ENCODE measurements at regions not wholly inside any gene's neighbourhood (a gene's known extent, or its start where the extent isn't known, plus 50 kb on each side); places are given as distances from the start of the nearest gene placed in this dataset.

GRCh38 chr7:12074889-12075288 lies 136.2 kb upstream of the TMEM106B start:
- no peak for DNase-seq (ENCODE audit: low read depth)

- DNase-seq (ENCODE audit: low read depth) = no peak
Measured at GRCh38 chr7:12080006-12080405, 131.1 kb upstream of the TMEM106B start.

- DNase-seq (ENCODE audit: low read depth) = no peak
Measured at GRCh38 chr7:12085516-12085915, 125.6 kb upstream of the TMEM106B start.

GRCh38 chr7:12089951-12090756 lies 120.9 kb upstream of the TMEM106B start:
- no peak for DNase-seq (ENCODE audit: low read depth)

- no peak for DNase-seq (ENCODE audit: low read depth)
Measured at GRCh38 chr7:12090757-12091221, 120.3 kb upstream of the TMEM106B start.

- peak; percentile 9 for DNase-seq (ENCODE audit: low read depth)
Measured at GRCh38 chr7:12091231-12091630, 119.9 kb upstream of the TMEM106B start.

- DNase-seq (ENCODE audit: low read depth) = no peak
Measured at GRCh38 chr7:12092499-12093130, 118.5 kb upstream of the TMEM106B start.

- DNase-seq (ENCODE audit: low read depth) = no peak
Measured at GRCh38 chr7:12093365-12093764, 117.7 kb upstream of the TMEM106B start.

GRCh38 chr7:12094365-12094921 lies 116.7 kb upstream of the TMEM106B start:
- no peak for DNase-seq (ENCODE audit: low read depth)

- no peak for DNase-seq (ENCODE audit: low read depth)
Measured at GRCh38 chr7:12102126-12102525, 109.0 kb upstream of the TMEM106B start.

- no peak for DNase-seq (ENCODE audit: low read depth)
Measured at GRCh38 chr7:12102527-12102926, 108.6 kb upstream of the TMEM106B start.

GRCh38 chr7:12103948-12104347 lies 107.1 kb upstream of the TMEM106B start:
- no peak for DNase-seq (ENCODE audit: low read depth)

GRCh38 chr7:12107381-12107780 lies 103.7 kb upstream of the TMEM106B start:
- no peak for DNase-seq (ENCODE audit: low read depth)

- DNase-seq (ENCODE audit: low read depth) = no peak
Measured at GRCh38 chr7:12107841-12108254, 103.2 kb upstream of the TMEM106B start.

GRCh38 chr7:12110425-12110824 lies 100.7 kb upstream of the TMEM106B start:
- DNase-seq (ENCODE audit: low read depth) = no peak

GRCh38 chr7:12111422-12112405 lies 99.4 kb upstream of the TMEM106B start:
- DNase-seq (ENCODE audit: low read depth) = no peak

- no peak for DNase-seq (ENCODE audit: low read depth)
Measured at GRCh38 chr7:12117170-12117569, 93.9 kb upstream of the TMEM106B start.

- DNase-seq (ENCODE audit: low read depth) = no peak
Measured at GRCh38 chr7:12119620-12120303, 91.3 kb upstream of the TMEM106B start.

GRCh38 chr7:12120632-12121031 lies 90.5 kb upstream of the TMEM106B start:
- DNase-seq (ENCODE audit: low read depth) = no peak

- no peak for DNase-seq (ENCODE audit: low read depth)
Measured at GRCh38 chr7:12123172-12123571, 87.9 kb upstream of the TMEM106B start.

- no peak for DNase-seq (ENCODE audit: low read depth)
Measured at GRCh38 chr7:12124028-12124427, 87.1 kb upstream of the TMEM106B start.
